Fibroblast of lung (primary cell): ENCODE measurements at regions not wholly inside any gene's neighbourhood (a gene's known extent, or its start where the extent isn't known, plus 50 kb on each side); places are given as distances from the start of the nearest gene placed in this dataset.

Experiments used
- DNase-seq, 2 donors: peaks; one replicate each; pipeline versions ENCODE4 v3.0.0 to v3.0.0-alpha.2; 2010; ENCODE audit warnings: low read depth in 2 of 2
- H2AFZ ChIP-seq: 2 replicates; pipeline ENCODE4 v1.5.1; 2012; ENCODE audit warnings: low read length, control low read depth, inconsistent platforms
- H3K27ac ChIP-seq: 2 replicates; pipeline ENCODE4 v1.5.1; 2011; ENCODE audit warnings: low read length, control low read depth; ENCODE audit not compliant: insufficient read depth
- H3K27me3 ChIP-seq: 2 replicates; pipeline ENCODE4 v1.5.1; 2011; ENCODE audit warnings: mild to moderate bottlenecking, low read length; ENCODE audit not compliant: control insufficient read depth, insufficient read depth
- H3K36me3 ChIP-seq: 2 replicates; pipeline ENCODE4 v1.5.1; 2011; ENCODE audit warnings: low read length; ENCODE audit not compliant: control insufficient read depth, insufficient read depth
- H3K4me1 ChIP-seq: 2 replicates; pipeline ENCODE4 v1.5.1; 2011; ENCODE audit warnings: low read length; ENCODE audit not compliant: control insufficient read depth, insufficient read depth; ENCODE audit errors: extremely low read depth
- H3K4me2 ChIP-seq: 2 replicates; pipeline ENCODE4 v1.5.1; 2011; ENCODE audit warnings: low read length, control low read depth; ENCODE audit not compliant: insufficient read depth; ENCODE audit errors: extremely low read depth
- H3K4me3 ChIP-seq, 4 experiments: fragments of 200-600 bp in 1 of 4; sonication (generic) in 1 of 4; replicated peaks in 1 of 4; 2 replicates each; pipeline ENCODE4 v1.5.1; 2011 to 2016; ENCODE audit warnings: low read length in 4 of 4, low read depth in 3 of 4, mild to moderate bottlenecking in 3 of 4, control low read depth in 2 of 4, inconsistent platforms in 1 of 4, mixed read lengths in 1 of 4; ENCODE audit not compliant: insufficient read depth in 1 of 4; ENCODE audit errors: control extremely low read depth in 1 of 4
- H3K79me2 ChIP-seq: 2 replicates; pipeline ENCODE4 v1.5.1; 2012; ENCODE audit warnings: mild to moderate bottlenecking, low read length, inconsistent platforms; ENCODE audit not compliant: control insufficient read depth, insufficient read depth
- H3K9ac ChIP-seq: 2 replicates; pipeline ENCODE4 v1.5.1; 2011; ENCODE audit warnings: mild to moderate bottlenecking, low read length, control low read depth; ENCODE audit not compliant: insufficient read depth
- H3K9me3 ChIP-seq: 2 replicates; pipeline ENCODE4 v1.5.1; 2012; ENCODE audit warnings: low read depth, low read length; ENCODE audit not compliant: control insufficient read depth, insufficient read depth
- H4K20me1 ChIP-seq: 2 replicates; pipeline ENCODE4 v1.5.1; 2011; ENCODE audit warnings: low read length; ENCODE audit not compliant: control insufficient read depth, insufficient read depth; ENCODE audit errors: extremely low read depth
- CTCF ChIP-seq, 2 donors: IDR thresholded peaks in 1 of 2; conservative IDR thresholded peaks in 1 of 2; 1 replicate in 1 of 2; 2 replicates in 1 of 2; pipeline ENCODE4 v1.5.1; 2011 to 2012; ENCODE audit warnings: low read length in 2 of 2, control low read depth in 1 of 2, inconsistent platforms in 1 of 2, low read depth in 1 of 2, mild to moderate bottlenecking in 1 of 2
- EZH2 ChIP-seq: IDR thresholded peaks from 2 replicates; pipeline ENCODE4 v1.5.1; 2012; ENCODE audit warnings: low read length, control low read depth, mild to moderate bottlenecking; ENCODE audit errors: missing control alignments

GRCh38 chr4:104869831-104870230 is 276.8 kb upstream of the TET2 start:
- Histone ChIP-seq H3K9me3 (no peaks in the 10 kb centered on the region), H3K27ac (no peak overlapping the region), H3K9ac (no peak overlapping the region), H3K27me3 (no peaks in the 10 kb centered on the region), H3K4me1 (no peaks in the 10 kb centered on the region), H4K20me1 (no peaks in the 10 kb centered on the region), H3K4me2 (no peak overlapping the region), H3K79me2 (no peaks in the 10 kb centered on the region), H3K4me3 (no peak overlapping the region), H2AFZ (no peak overlapping the region), H3K36me3 (no peaks in the 10 kb centered on the region)
- no peak for DNase-seq
- TF ChIP-seq EZH2 = no peak
- no peak for TF ChIP-seq CTCF (conservative IDR thresholded peaks at IDR 0.05 in 1 of 2, IDR thresholded peaks at IDR 0.05 in 1 of 2; ENCODE audit: low read depth in 1 of 2, low read length in 2 of 2)

- Histone ChIP-seq H3K27ac (no peak overlapping the region), H3K36me3 (no peaks in the 10 kb centered on the region), H3K9ac (no peak overlapping the region), H2AFZ (no peak overlapping the region), H4K20me1 (no peaks in the 10 kb centered on the region), H3K4me1 (no peaks in the 10 kb centered on the region), H3K4me2 (no peak overlapping the region), H3K79me2 (no peaks in the 10 kb centered on the region), H3K27me3 (no peaks in the 10 kb centered on the region), H3K9me3 (no peaks in the 10 kb centered on the region), H3K4me3 (no peak overlapping the region)
- TF ChIP-seq EZH2 = no peak
- no peak for TF ChIP-seq CTCF (conservative IDR thresholded peaks at IDR 0.05 in 1 of 2, IDR thresholded peaks at IDR 0.05 in 1 of 2; ENCODE audit: low read depth in 1 of 2, low read length in 2 of 2)
- DNase-seq = no peak
Observed at GRCh38 chr4:104870495-104871233, 276.0 kb upstream of the TET2 start.

GRCh38 chr4:104878936-104879335 is 267.7 kb upstream of the TET2 start:
- H3K4me3 ChIP-seq = no peak overlapping the region
- no peaks in the 10 kb centered on the region for H3K36me3 ChIP-seq
- H4K20me1 ChIP-seq = no peaks in the 10 kb centered on the region
- TF ChIP-seq EZH2 (no peak), CTCF (conservative IDR thresholded peaks at IDR 0.05 in 1 of 2, IDR thresholded peaks at IDR 0.05 in 1 of 2; ENCODE audit: low read depth in 1 of 2, low read length in 2 of 2) (no peak)
- no peak for DNase-seq
- H2AFZ ChIP-seq = no peak overlapping the region
- no peaks in the 10 kb centered on the region for H3K79me2 ChIP-seq
- no peak overlapping the region for H3K4me2 ChIP-seq
- no peak overlapping the region for H3K27ac ChIP-seq
- no peaks in the 10 kb centered on the region for H3K9me3 ChIP-seq
- no peak overlapping the region for H3K9ac ChIP-seq
- H3K4me1 ChIP-seq = no peaks in the 10 kb centered on the region
- no peaks in the 10 kb centered on the region for H3K27me3 ChIP-seq
